CD4-positive, alpha-beta T cell (primary cell): ENCODE measurements at regions not wholly inside any gene's neighbourhood (a gene's known extent, or its start where the extent isn't known, plus 50 kb on each side); places are given as distances from the start of the nearest gene placed in this dataset.

Experiments
- ATAC-seq: fragments of 200-7000 bp; cut with Tn5 transposase; one replicate; pipeline ENCODE4 v1.10.0; 2022; ENCODE audit warnings: mild to moderate bottlenecking; ENCODE audit not compliant: poor library complexity
- CTCF ChIA-PET: fragments of 350-600 bp; sonication (Branson Sonifier 250); formaldehyde crosslinking; loops from one replicate; lab custom pipeline; 2021; ENCODE audit warnings: antibody characterized with exemption, inconsistent platforms; lab: Charles Lee
- POLR2A ChIA-PET: fragments of 350-600 bp; sonication (Branson Sonifier 250); formaldehyde crosslinking; loops from one replicate; lab custom pipeline; 2021; ENCODE audit warnings: antibody characterized with exemption, inconsistent platforms; lab: Charles Lee
- DNase-seq, 14 experiments: peaks; one replicate each; pipeline ENCODE4 v3.0.0-alpha.2; 2013 to 2020; ENCODE audit warnings: mixed read lengths in 2 of 14
- H3K27ac ChIP-seq, 2 donors: one replicate each; pipeline versions ENCODE4 v1.5.1 to v1.7.0; 2013; ENCODE audit warnings: low read length in 2 of 2, low read depth in 1 of 2, mild to moderate bottlenecking in 1 of 2
- H3K27me3 ChIP-seq, 2 experiments: 1 replicate in 1 of 2; 2 replicates in 1 of 2; pipeline versions ENCODE4 v1.6.1 to v1.7.0; 2013; ENCODE audit warnings: low read length in 2 of 2, control low read depth in 1 of 2, mild to moderate bottlenecking in 1 of 2, moderate library complexity in 1 of 2; ENCODE audit not compliant: insufficient read depth in 2 of 2, control insufficient read depth in 1 of 2
- H3K36me3 ChIP-seq: one replicate; pipeline ENCODE4 v1.6.1; 2013; ENCODE audit warnings: low read length, control low read depth; ENCODE audit not compliant: insufficient read depth
- H3K4me1 ChIP-seq: one replicate; pipeline ENCODE4 v1.6.1; 2013; ENCODE audit warnings: low read length, control low read depth; ENCODE audit not compliant: insufficient read depth
- H3K4me3 ChIP-seq: one replicate; pipeline ENCODE4 v1.5.1; 2013; ENCODE audit warnings: mild to moderate bottlenecking, low read length, moderate library complexity
- H3K9me3 ChIP-seq, 2 experiments: 1 replicate in 1 of 2; 2 replicates in 1 of 2; pipeline versions ENCODE4 v1.6.1 to v1.7.0; 2013; ENCODE audit warnings: low read length in 2 of 2, mild to moderate bottlenecking in 2 of 2, control low read depth in 1 of 2, moderate library complexity in 1 of 2; ENCODE audit not compliant: control insufficient read depth in 1 of 2, insufficient read depth in 1 of 2
- H3K27ac Mint-ChIP-seq: one replicate; pipeline ENCODE4 v1.8.0; 2020; ENCODE audit warnings: mixed read lengths
- H3K27me3 Mint-ChIP-seq: one replicate; pipeline ENCODE4 v1.8.0; 2021; ENCODE audit warnings: mixed read lengths
- H3K36me3 Mint-ChIP-seq: one replicate; pipeline ENCODE4 v1.8.0; 2021; ENCODE audit warnings: low read depth, mixed read lengths
- H3K4me1 Mint-ChIP-seq: one replicate; pipeline ENCODE4 v1.8.0; 2021; ENCODE audit warnings: low read depth, mixed read lengths
- H3K4me3 Mint-ChIP-seq: one replicate; pipeline ENCODE4 v1.8.0; 2020; ENCODE audit warnings: mild to moderate bottlenecking, mixed read lengths
- H3K9me3 Mint-ChIP-seq: one replicate; pipeline ENCODE4 v1.8.0; 2020; ENCODE audit warnings: mixed read lengths
- CTCF ChIP-seq: fragments of 200-600 bp; IDR thresholded peaks from one replicate; pipeline ENCODE4 v1.8.0; 2022; ENCODE audit warnings: antibody characterized with exemption, mild to moderate bottlenecking
- intact Hi-C, 2 experiments: fragments of 100-400 bp; cut with DNase I in 1 of 2; cut with micrococcal nuclease in 1 of 2; formaldehyde crosslinking; loops; one replicate each; pipeline versions ENCODE4 v1.15.1 to v1.9.0; 2023 to 2025; cut with DNase I, micrococcal nuclease

DNA sequence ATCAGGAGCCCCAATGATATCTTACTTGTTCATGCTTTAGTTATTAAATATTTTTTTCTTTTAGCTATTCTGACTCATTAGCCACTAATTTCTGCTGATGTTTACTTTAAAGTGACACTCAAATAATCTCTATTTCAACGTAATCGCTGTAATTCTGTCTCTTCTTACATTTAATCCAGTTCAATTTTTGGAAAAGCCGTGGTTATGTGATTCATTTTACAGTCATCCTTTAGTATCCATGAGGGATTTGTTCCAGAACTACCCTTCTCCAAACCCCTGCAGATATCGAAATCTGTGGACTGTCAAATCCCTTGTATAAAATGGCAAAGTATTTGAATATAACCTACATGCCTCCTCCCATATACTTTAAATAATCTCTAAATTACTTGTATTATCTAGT, 1103.4 kb downstream of the LRFN5 start:
- Histone ChIP-seq H3K27me3 (no peaks in the 10 kb centered on the region), H3K27ac (no peak overlapping the region), H3K4me1 (no peaks in the 10 kb centered on the region), H3K9me3 (peaks cover 0 to 3% of the 10 kb centered on the region in 2 experiments), H3K36me3 (no peaks in the 10 kb centered on the region), H3K4me3 (no peak overlapping the region)
- Mint-ChIP-seq H3K27me3 (no peaks in the 10 kb centered on the region), H3K27ac (no peak overlapping the region), H3K4me1 (no peaks in the 10 kb centered on the region), H3K9me3 (peaks cover 5% of the 10 kb centered on the region), H3K4me3 (no peak overlapping the region), H3K36me3 (no peaks in the 10 kb centered on the region)
- intact Hi-C loops = no loop called here
- TF ChIP-seq CTCF = no peak
- ChIA-PET POLR2A (no interaction called here), CTCF (no interaction called here)
- DNase-seq (no peak), ATAC-seq (no peak)

GRCh38 chr14:42703501-42703900, 1096.8 kb downstream of the LRFN5 start:
- ATAC-seq (no peak), DNase-seq (no peak)
- H3K4me1 Mint-ChIP-seq = no peaks in the 10 kb centered on the region
- H3K36me3 Mint-ChIP-seq = no peaks in the 10 kb centered on the region
- Histone ChIP-seq H3K4me3 (no peak overlapping the region), H3K27me3 (no peaks in the 10 kb centered on the region), H3K4me1 (no peaks in the 10 kb centered on the region), H3K27ac (no peak overlapping the region), H3K9me3 (peaks cover 0 to 6% of the 10 kb centered on the region in 2 experiments), H3K36me3 (no peaks in the 10 kb centered on the region)
- H3K27me3 Mint-ChIP-seq = no peaks in the 10 kb centered on the region
- POLR2A ChIA-PET = no interaction called here
- CTCF ChIA-PET = no interaction called here
- no peaks in the 10 kb centered on the region for H3K9me3 Mint-ChIP-seq
- H3K4me3 Mint-ChIP-seq = no peak overlapping the region
- no peak overlapping the region for H3K27ac Mint-ChIP-seq
- intact Hi-C loops = no loop called here
- no peak for TF ChIP-seq CTCF

DNA sequence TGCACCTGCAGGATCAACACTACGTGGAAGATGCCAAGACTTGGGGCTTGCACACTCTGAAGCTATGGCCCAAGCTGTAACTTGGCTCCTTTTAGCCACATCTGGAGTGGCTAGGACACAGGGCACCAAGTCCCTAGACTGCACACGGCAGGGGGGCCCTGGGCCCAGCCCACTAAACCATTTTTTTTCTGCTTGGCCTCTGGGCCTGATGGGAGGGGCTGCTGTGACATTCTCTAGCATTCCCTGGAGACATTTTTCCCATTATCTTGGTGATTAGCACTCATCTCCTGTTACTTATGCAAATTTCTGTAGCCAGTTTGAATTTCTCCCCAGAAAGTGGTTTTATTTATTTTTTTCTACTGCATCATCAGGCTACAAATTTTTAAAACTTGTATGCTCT, 1080.7 kb downstream of the LRFN5 start:
- no peaks in the 10 kb centered on the region for H3K4me1 Mint-ChIP-seq
- POLR2A ChIA-PET = no interaction called here
- H3K27ac ChIP-seq = no peak overlapping the region

More for the DNA sequence above, 1080.7 kb downstream of the LRFN5 start:
- DNase-seq (no peak), ATAC-seq (no peak)
- Histone ChIP-seq H3K27me3 (no peaks in the 10 kb centered on the region), H3K4me3 (no peak overlapping the region), H3K36me3 (no peaks in the 10 kb centered on the region), H3K4me1 (no peaks in the 10 kb centered on the region), H3K9me3 (peaks cover 0 to 4% of the 10 kb centered on the region in 2 experiments)
- peaks cover 7% of the 10 kb centered on the region for H3K9me3 Mint-ChIP-seq
- H3K27ac Mint-ChIP-seq = no peak overlapping the region
- H3K27me3 Mint-ChIP-seq = no peaks in the 10 kb centered on the region
- no peaks in the 10 kb centered on the region for H3K36me3 Mint-ChIP-seq
- CTCF ChIA-PET = no interaction called here
- TF ChIP-seq CTCF = no peak
- H3K4me3 Mint-ChIP-seq = no peak overlapping the region
- intact Hi-C loops = no loop called here
